A673 (cell line): ENCODE measurements at regions not wholly inside any gene's neighbourhood (a gene's known extent, or its start where the extent isn't known, plus 50 kb on each side); places are given as distances from the start of the nearest gene placed in this dataset.
"Not testable (repeated sequence)": the region's sequence is repeated elsewhere in the genome, so short reads cannot be mapped to it uniquely, and the experiment has no call there.

ENCODE experiments used
- EZH2 ChIP-seq: fragments of 200-600 bp; sonication (generic); IDR thresholded peaks from 2 replicates; pipeline ENCODE4 v1.6.1; 2017; ENCODE audit warnings: borderline replicate concordance, low read depth, mild to moderate bottlenecking, mixed read lengths, antibody characterized with exemption, low read length; ENCODE audit not compliant: poor library complexity, severe bottlenecking
- TF ChIP-seq, protein P1 (sequence below): fragments of 300-800, 200-600 bp; sonication (generic); conservative IDR thresholded peaks from 2 replicates; pipeline ENCODE4 v1.5.1; 2017; ENCODE audit warnings: low read depth, mild to moderate bottlenecking, antibody characterized with exemption, low read length, moderate library complexity, mixed read lengths

DNA sequence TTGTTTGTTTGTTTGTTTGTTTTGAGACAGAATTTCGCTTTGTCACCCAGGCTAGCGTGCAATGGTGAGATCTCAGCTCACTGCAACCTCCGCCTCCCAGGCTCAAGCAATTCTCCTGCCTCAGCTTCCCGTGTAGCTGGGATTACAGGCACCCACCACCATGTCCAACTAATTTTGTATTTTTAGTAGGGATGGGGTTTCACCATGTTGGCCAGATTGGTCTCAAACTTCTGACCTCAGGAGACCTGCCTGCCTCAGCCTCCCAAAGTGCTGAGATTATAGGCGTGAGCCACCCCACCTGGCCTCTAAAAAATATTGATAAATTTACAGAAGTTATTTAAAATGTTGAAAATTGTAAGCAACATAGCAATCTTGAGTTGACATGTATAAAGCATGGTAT, 57.1 kb upstream of the LOC128125822 start:
- TF ChIP-seq, protein P1, sequence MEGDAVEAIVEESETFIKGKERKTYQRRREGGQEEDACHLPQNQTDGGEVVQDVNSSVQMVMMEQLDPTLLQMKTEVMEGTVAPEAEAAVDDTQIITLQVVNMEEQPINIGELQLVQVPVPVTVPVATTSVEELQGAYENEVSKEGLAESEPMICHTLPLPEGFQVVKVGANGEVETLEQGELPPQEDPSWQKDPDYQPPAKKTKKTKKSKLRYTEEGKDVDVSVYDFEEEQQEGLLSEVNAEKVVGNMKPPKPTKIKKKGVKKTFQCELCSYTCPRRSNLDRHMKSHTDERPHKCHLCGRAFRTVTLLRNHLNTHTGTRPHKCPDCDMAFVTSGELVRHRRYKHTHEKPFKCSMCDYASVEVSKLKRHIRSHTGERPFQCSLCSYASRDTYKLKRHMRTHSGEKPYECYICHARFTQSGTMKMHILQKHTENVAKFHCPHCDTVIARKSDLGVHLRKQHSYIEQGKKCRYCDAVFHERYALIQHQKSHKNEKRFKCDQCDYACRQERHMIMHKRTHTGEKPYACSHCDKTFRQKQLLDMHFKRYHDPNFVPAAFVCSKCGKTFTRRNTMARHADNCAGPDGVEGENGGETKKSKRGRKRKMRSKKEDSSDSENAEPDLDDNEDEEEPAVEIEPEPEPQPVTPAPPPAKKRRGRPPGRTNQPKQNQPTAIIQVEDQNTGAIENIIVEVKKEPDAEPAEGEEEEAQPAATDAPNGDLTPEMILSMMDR, result not testable (repeated sequence)
- TF ChIP-seq EZH2, result not testable (repeated sequence)
